ENCODE measurements at regions not wholly inside any gene's neighbourhood (a gene's known extent, or its start where the extent isn't known, plus 50 kb on each side); places are given as distances from the start of the nearest gene placed in this dataset.

DNA sequence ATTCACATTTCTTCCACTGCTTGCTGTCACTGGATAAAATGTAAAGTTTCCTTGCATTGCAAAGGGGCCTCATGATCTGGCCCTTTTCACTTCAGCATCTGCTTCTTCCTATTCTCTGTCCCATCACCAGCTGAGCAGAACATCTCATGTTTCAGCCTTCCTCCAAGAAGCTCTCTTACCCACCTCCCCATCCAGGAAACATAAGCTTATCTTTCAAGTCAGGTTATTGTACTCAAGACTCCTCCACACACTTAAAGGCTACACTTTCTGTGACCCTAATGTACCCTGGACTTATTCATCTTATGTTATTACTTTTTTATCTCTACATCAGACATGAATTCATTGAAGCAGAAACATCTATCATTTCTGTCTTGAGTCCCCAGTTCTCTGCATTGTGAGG lies 230.5 kb downstream of the PMAIP1 start:
- Histone ChIP-seq H3K4me3 (ENCODE audit: insufficient read depth, low read length, poor library complexity, severe bottlenecking) (no peak overlapping the region), H3K27ac (ENCODE audit: low read depth, low read length) (no peak overlapping the region), H3K9ac (ENCODE audit: low read length) (no peak overlapping the region), H4K20me1 (ENCODE audit: low read depth, low read length) (no peaks in the 10 kb centered on the region), H3K27me3 (ENCODE audit: low read length) (no peaks in the 10 kb centered on the region), H3K4me2 (ENCODE audit: low read depth, low read length, poor library complexity, severe bottlenecking) (no peak overlapping the region), H2AFZ (ENCODE audit: low read depth, low read length, severe bottlenecking) (no peak overlapping the region), H3K9me2 (replicated peaks; ENCODE audit: insufficient read depth, low read length) (peaks cover 4% of the 10 kb centered on the region; the same call in 1 of the 2 replicates), H3K9me3 (ENCODE audit: insufficient read depth, low read length) (no peaks in the 10 kb centered on the region), H3K79me2 (ENCODE audit: insufficient read depth, low read length) (no peaks in the 10 kb centered on the region), H3F3A (ENCODE audit: insufficient read depth) (no peaks in the 10 kb centered on the region), H3K36me3 (ENCODE audit: low read length) (no peaks in the 10 kb centered on the region)
- TF ChIP-seq, protein P1, sequence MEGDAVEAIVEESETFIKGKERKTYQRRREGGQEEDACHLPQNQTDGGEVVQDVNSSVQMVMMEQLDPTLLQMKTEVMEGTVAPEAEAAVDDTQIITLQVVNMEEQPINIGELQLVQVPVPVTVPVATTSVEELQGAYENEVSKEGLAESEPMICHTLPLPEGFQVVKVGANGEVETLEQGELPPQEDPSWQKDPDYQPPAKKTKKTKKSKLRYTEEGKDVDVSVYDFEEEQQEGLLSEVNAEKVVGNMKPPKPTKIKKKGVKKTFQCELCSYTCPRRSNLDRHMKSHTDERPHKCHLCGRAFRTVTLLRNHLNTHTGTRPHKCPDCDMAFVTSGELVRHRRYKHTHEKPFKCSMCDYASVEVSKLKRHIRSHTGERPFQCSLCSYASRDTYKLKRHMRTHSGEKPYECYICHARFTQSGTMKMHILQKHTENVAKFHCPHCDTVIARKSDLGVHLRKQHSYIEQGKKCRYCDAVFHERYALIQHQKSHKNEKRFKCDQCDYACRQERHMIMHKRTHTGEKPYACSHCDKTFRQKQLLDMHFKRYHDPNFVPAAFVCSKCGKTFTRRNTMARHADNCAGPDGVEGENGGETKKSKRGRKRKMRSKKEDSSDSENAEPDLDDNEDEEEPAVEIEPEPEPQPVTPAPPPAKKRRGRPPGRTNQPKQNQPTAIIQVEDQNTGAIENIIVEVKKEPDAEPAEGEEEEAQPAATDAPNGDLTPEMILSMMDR (IDR thresholded peaks at IDR 0.05; ENCODE audit: insufficient read depth, low read length, poor library complexity, severe bottlenecking) = no peak
- TF ChIP-seq EZH2phosphoT487 (conservative IDR thresholded peaks at IDR 0.05; ENCODE audit: low read length) = no peak

DNA sequence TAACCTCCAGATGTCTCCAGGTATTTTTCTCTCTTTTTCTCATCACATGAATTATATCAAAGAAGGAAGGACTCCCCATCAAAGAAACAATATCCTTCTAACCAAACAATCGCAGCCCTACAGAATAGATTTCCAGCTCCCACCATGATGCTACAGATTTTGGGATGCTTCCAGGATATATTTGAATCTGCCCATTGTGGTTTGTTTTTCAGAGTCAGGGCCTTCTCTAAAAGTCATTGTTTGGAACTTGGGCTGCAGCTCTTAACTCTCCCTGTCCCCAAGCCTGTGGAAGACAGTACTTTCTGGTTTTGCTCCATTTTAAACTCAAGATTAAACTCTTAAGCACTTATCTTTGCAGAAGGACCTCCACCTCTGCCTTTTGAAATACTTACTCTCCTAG lies 223.2 kb downstream of the PMAIP1 start:
- Histone ChIP-seq H3K36me3 (ENCODE audit: low read length) (no peaks in the 10 kb centered on the region), H3K4me3 (ENCODE audit: insufficient read depth, low read length, poor library complexity, severe bottlenecking) (no peak overlapping the region), H3F3A (ENCODE audit: insufficient read depth) (no peaks in the 10 kb centered on the region), H2AFZ (ENCODE audit: low read depth, low read length, severe bottlenecking) (no peak overlapping the region), H3K27ac (ENCODE audit: low read depth, low read length) (no peak overlapping the region), H3K9me2 (replicated peaks; ENCODE audit: insufficient read depth, low read length) (0 out of 2 replicates have a peak, but pooled peaks cover 4% of the 10 kb centered on the region), H3K9me3 (ENCODE audit: insufficient read depth, low read length) (no peaks in the 10 kb centered on the region), H3K9ac (ENCODE audit: low read length) (no peak overlapping the region), H3K4me2 (ENCODE audit: low read depth, low read length, poor library complexity, severe bottlenecking) (no peak overlapping the region), H3K27me3 (ENCODE audit: low read length) (no peaks in the 10 kb centered on the region), H3K79me2 (ENCODE audit: insufficient read depth, low read length) (no peaks in the 10 kb centered on the region), H4K20me1 (ENCODE audit: low read depth, low read length) (no peaks in the 10 kb centered on the region)
- TF ChIP-seq EZH2phosphoT487 (conservative IDR thresholded peaks at IDR 0.05; ENCODE audit: low read length) = no peak
- TF ChIP-seq, protein P1 (IDR thresholded peaks at IDR 0.05; ENCODE audit: insufficient read depth, low read length, poor library complexity, severe bottlenecking) = no peak

- H3K9me3 ChIP-seq (ENCODE audit: insufficient read depth, low read length) = no peaks in the 10 kb centered on the region
- no peak overlapping the region for H3K4me2 ChIP-seq (ENCODE audit: low read depth, low read length, poor library complexity, severe bottlenecking)
- H3K27ac ChIP-seq (ENCODE audit: low read depth, low read length) = no peak overlapping the region
- no peaks in the 10 kb centered on the region for H3K79me2 ChIP-seq (ENCODE audit: insufficient read depth, low read length)
- H4K20me1 ChIP-seq (ENCODE audit: low read depth, low read length) = no peaks in the 10 kb centered on the region
- H3K27me3 ChIP-seq (ENCODE audit: low read length) = no peaks in the 10 kb centered on the region
- H3K36me3 ChIP-seq (ENCODE audit: low read length) = no peaks in the 10 kb centered on the region
- H3K4me3 ChIP-seq (ENCODE audit: insufficient read depth, low read length, poor library complexity, severe bottlenecking) = no peak overlapping the region
- no peaks in the 10 kb centered on the region for H3F3A ChIP-seq (ENCODE audit: insufficient read depth)
- no peak overlapping the region for H2AFZ ChIP-seq (ENCODE audit: low read depth, low read length, severe bottlenecking)
- H3K9me2 ChIP-seq (replicated peaks; ENCODE audit: insufficient read depth, low read length) = 0 out of 2 replicates have a peak, but pooled peaks cover 4% of the 10 kb centered on the region
- no peak for TF ChIP-seq EZH2phosphoT487 (conservative IDR thresholded peaks at IDR 0.05; ENCODE audit: low read length)
- TF ChIP-seq, protein P1 (IDR thresholded peaks at IDR 0.05; ENCODE audit: insufficient read depth, low read length, poor library complexity, severe bottlenecking) = no peak
- H3K9ac ChIP-seq (ENCODE audit: low read length) = no peak overlapping the region
Observed at GRCh38 chr18:60122339-60122738, 222.5 kb downstream of the PMAIP1 start.
